ENCODE measurements at regions not wholly inside any gene's neighbourhood (a gene's known extent, or its start where the extent isn't known, plus 50 kb on each side); places are given as distances from the start of the nearest gene placed in this dataset.

DNA sequence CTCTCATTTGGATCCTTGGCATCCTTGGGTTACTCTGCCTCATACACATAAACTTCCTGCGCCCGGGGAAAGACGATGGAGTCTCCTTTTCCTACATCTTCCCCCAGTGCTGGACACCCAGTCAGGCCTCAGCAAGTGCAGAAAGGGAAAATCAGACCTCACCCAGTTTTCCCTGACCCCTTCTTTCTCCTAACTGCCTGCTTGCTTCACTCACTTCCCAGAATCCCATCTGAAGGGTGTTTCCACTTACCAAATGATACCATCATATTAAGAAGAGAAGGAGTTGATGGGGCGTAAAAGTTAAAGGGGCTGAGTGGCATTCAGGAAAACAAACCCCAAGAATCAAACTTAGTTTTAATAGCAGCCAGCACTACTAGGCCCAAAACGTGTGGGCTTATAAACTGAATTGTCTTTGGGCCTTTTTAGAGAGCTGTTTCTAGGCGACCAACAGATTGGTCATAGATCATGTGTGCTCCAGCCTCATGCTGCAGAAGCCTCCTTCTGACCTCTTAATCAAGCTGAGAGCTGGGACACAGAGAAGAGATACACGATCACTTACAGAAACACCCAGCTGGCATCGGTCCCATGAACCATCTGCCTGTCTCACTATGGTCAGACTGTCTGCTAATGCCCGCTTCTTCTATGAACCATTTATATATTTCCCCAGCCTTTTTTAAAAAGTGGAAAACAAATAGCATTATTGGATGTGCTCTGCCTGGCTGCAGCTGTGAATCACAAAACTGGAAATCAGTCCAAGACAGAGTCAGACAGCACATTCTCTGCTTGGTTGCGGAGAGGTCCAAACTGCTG is 165.7 kb upstream of the SLC14A2 start:
- TF ChIP-seq, protein P1, sequence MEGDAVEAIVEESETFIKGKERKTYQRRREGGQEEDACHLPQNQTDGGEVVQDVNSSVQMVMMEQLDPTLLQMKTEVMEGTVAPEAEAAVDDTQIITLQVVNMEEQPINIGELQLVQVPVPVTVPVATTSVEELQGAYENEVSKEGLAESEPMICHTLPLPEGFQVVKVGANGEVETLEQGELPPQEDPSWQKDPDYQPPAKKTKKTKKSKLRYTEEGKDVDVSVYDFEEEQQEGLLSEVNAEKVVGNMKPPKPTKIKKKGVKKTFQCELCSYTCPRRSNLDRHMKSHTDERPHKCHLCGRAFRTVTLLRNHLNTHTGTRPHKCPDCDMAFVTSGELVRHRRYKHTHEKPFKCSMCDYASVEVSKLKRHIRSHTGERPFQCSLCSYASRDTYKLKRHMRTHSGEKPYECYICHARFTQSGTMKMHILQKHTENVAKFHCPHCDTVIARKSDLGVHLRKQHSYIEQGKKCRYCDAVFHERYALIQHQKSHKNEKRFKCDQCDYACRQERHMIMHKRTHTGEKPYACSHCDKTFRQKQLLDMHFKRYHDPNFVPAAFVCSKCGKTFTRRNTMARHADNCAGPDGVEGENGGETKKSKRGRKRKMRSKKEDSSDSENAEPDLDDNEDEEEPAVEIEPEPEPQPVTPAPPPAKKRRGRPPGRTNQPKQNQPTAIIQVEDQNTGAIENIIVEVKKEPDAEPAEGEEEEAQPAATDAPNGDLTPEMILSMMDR (conservative IDR thresholded peaks at IDR 0.05; ENCODE audit: low read depth, low read length) = no peak
- TF ChIP-seq EZH2 (IDR thresholded peaks at IDR 0.05; ENCODE audit: borderline replicate concordance, low read depth, low read length, poor library complexity, severe bottlenecking) = no peak

Data from A673 (cell line).